Endothelial cell (in vitro differentiated cells): ENCODE measurements at regions not wholly inside any gene's neighbourhood (a gene's known extent, or its start where the extent isn't known, plus 50 kb on each side); places are given as distances from the start of the nearest gene placed in this dataset.

Source experiments
- DNase-seq: peaks from one replicate; pipeline ENCODE4 v3.0.0; 2021; ENCODE audit warnings: low spot score
- H3K27ac Mint-ChIP-seq: one replicate; pipeline ENCODE4 v1.8.0; 2021; ENCODE audit warnings: mixed read lengths, inconsistent platforms; ENCODE audit not compliant: unreplicated experiment
- H3K27me3 Mint-ChIP-seq: one replicate; pipeline ENCODE4 v1.8.0; 2021; ENCODE audit warnings: mild to moderate bottlenecking, moderate library complexity, mixed read lengths, inconsistent platforms; ENCODE audit not compliant: unreplicated experiment
- H3K36me3 Mint-ChIP-seq: one replicate; pipeline ENCODE4 v1.8.0; 2021; ENCODE audit warnings: mild to moderate bottlenecking, low read depth, mixed read lengths, inconsistent platforms; ENCODE audit not compliant: unreplicated experiment
- H3K4me1 Mint-ChIP-seq: one replicate; pipeline ENCODE4 v1.8.0; 2021; ENCODE audit warnings: mild to moderate bottlenecking, mixed read lengths, inconsistent platforms; ENCODE audit not compliant: unreplicated experiment
- H3K4me3 Mint-ChIP-seq: one replicate; pipeline ENCODE4 v1.8.0; 2021; ENCODE audit warnings: mild to moderate bottlenecking, mixed read lengths, inconsistent platforms; ENCODE audit not compliant: unreplicated experiment
- H3K9me3 Mint-ChIP-seq: one replicate; pipeline ENCODE4 v1.8.0; 2021; ENCODE audit warnings: mixed read lengths, inconsistent platforms; ENCODE audit not compliant: unreplicated experiment
- TF ChIP-seq, protein P1 (sequence below): fragments of 200-600 bp; sonication (generic); IDR thresholded peaks from one replicate; pipeline ENCODE4 v1.5.0; 2021; ENCODE audit warnings: antibody characterized with exemption; ENCODE audit not compliant: unreplicated experiment

GRCh38 chr2:146665800-146666199 is 1179.0 kb upstream of the ACVR2A start:
- H3K9me3 Mint-ChIP-seq: no peaks in the 10 kb centered on the region
- H3K4me3 Mint-ChIP-seq: no peak overlapping the region
- H3K27ac Mint-ChIP-seq: no peak overlapping the region
- no peak for DNase-seq
- H3K36me3 Mint-ChIP-seq: no peaks in the 10 kb centered on the region
- H3K27me3 Mint-ChIP-seq: no peaks in the 10 kb centered on the region
- TF ChIP-seq, protein P1, sequence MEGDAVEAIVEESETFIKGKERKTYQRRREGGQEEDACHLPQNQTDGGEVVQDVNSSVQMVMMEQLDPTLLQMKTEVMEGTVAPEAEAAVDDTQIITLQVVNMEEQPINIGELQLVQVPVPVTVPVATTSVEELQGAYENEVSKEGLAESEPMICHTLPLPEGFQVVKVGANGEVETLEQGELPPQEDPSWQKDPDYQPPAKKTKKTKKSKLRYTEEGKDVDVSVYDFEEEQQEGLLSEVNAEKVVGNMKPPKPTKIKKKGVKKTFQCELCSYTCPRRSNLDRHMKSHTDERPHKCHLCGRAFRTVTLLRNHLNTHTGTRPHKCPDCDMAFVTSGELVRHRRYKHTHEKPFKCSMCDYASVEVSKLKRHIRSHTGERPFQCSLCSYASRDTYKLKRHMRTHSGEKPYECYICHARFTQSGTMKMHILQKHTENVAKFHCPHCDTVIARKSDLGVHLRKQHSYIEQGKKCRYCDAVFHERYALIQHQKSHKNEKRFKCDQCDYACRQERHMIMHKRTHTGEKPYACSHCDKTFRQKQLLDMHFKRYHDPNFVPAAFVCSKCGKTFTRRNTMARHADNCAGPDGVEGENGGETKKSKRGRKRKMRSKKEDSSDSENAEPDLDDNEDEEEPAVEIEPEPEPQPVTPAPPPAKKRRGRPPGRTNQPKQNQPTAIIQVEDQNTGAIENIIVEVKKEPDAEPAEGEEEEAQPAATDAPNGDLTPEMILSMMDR: no peak
- no peaks in the 10 kb centered on the region for H3K4me1 Mint-ChIP-seq

- TF ChIP-seq, protein P1: peak; percentile 54
- no peaks in the 10 kb centered on the region for H3K4me1 Mint-ChIP-seq
- peak; percentile 11 for DNase-seq
- no peak overlapping the region for H3K27ac Mint-ChIP-seq
- no peak overlapping the region for H3K4me3 Mint-ChIP-seq
- H3K9me3 Mint-ChIP-seq: no peaks in the 10 kb centered on the region
- H3K36me3 Mint-ChIP-seq: no peaks in the 10 kb centered on the region
- no peaks in the 10 kb centered on the region for H3K27me3 Mint-ChIP-seq
Observed at GRCh38 chr2:146661473-146662096, 1183.2 kb upstream of the ACVR2A start.

- H3K27ac Mint-ChIP-seq: no peak overlapping the region
Observed at GRCh38 chr2:146659976-146660375, 1184.9 kb upstream of the ACVR2A start.

GRCh38 chr2:146652311-146652710 is 1192.5 kb upstream of the ACVR2A start:
- no peak overlapping the region for H3K4me3 Mint-ChIP-seq
- H3K4me1 Mint-ChIP-seq: no peaks in the 10 kb centered on the region
- H3K9me3 Mint-ChIP-seq: no peaks in the 10 kb centered on the region
- TF ChIP-seq, protein P1: no peak
- H3K36me3 Mint-ChIP-seq: no peaks in the 10 kb centered on the region
- DNase-seq: no peak
- no peaks in the 10 kb centered on the region for H3K27me3 Mint-ChIP-seq
- H3K27ac Mint-ChIP-seq: no peak overlapping the region

More at GRCh38 chr2:146659976-146660375, 1184.9 kb upstream of the ACVR2A start:
- no peaks in the 10 kb centered on the region for H3K9me3 Mint-ChIP-seq
- no peak overlapping the region for H3K4me3 Mint-ChIP-seq
- no peaks in the 10 kb centered on the region for H3K27me3 Mint-ChIP-seq
- DNase-seq: no peak
- H3K4me1 Mint-ChIP-seq: no peaks in the 10 kb centered on the region
- TF ChIP-seq, protein P1: no peak
- H3K36me3 Mint-ChIP-seq: no peaks in the 10 kb centered on the region

DNA sequence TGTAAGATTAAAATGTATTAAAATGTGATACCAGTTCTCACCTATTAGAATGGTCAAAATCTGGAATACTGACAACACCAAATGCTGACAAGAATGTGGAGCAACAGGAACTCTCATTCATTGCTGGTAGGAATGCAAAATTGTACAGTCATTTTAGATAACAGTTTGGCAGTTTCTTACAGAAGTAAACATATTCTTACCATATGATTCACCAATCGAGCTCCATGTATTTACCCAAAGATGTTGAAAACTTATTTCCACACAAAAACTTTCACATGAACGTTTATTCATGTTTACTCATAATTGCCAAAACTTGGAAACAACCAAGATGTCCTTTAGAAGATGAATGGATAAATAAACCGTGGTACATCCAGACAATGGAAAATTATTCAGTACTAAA is 1193.5 kb upstream of the ACVR2A start:
- Mint-ChIP-seq H3K27ac (no peak overlapping the region), H3K36me3 (no peaks in the 10 kb centered on the region), H3K27me3 (no peaks in the 10 kb centered on the region), H3K4me3 (no peak overlapping the region), H3K9me3 (no peaks in the 10 kb centered on the region), H3K4me1 (no peaks in the 10 kb centered on the region)
- no peak for DNase-seq
- TF ChIP-seq, protein P1: no peak
